ENCODE measurements at regions not wholly inside any gene's neighbourhood (a gene's known extent, or its start where the extent isn't known, plus 50 kb on each side); places are given as distances from the start of the nearest gene placed in this dataset.

DNA sequence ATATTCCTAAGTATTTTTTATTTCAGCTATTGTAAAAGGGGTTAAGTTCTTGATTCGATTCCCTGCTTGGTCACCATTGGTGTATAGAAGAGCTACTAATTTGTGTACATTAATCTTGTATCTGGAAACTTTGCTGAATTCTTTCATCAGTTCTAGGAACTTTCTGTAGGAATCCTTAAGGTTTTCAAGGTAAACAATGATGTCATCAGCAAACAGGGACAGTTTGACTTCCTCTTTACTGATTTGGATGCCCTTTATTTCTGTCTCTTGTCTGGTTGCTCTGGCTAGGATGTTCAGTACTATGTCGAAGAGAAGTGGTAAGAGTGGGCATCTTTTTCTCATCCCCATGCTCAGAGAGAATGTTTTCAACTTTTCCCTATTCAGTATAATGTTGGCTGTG, 252.7 kb downstream of the NR4A2 start:
- no peak overlapping the region for H4K91ac ChIP-seq (ENCODE audit: insufficient read depth, low read depth, low read length)
- H3K56ac ChIP-seq (ENCODE audit: extremely low read depth, insufficient read depth, low read length) = no peak overlapping the region
- no peak overlapping the region for H3K4me2 ChIP-seq (ENCODE audit: low read depth, low read length)
- no peak overlapping the region for H3K9ac ChIP-seq (ENCODE audit: low read depth, low read length)
- dilution Hi-C loops (cut with HindIII; ENCODE audit: low sequenced_read_pairs, unreplicated experiment) (no loop called here), in situ Hi-C loops (cut with MboI; ENCODE audit: low sequenced_read_pairs) (no loop called here), intact Hi-C loops (cut with micrococcal nuclease) (no loop called here)
- no peak overlapping the region for H3K4me3 ChIP-seq (ENCODE audit: insufficient read depth, low read depth, low read length)
- ATAC-seq (ENCODE audit: low read depth) (no peak), DNase-seq (no peak)
- H3K27me3 ChIP-seq (ENCODE audit: control insufficient read depth, insufficient read depth, low read length) = no peaks in the 10 kb centered on the region
- H3K9me1 ChIP-seq (ENCODE audit: insufficient read depth, low read length) = no peaks in the 10 kb centered on the region
- H4K5ac ChIP-seq (ENCODE audit: low read depth, low read length) = no peak overlapping the region
- TF ChIP-seq, protein P1, sequence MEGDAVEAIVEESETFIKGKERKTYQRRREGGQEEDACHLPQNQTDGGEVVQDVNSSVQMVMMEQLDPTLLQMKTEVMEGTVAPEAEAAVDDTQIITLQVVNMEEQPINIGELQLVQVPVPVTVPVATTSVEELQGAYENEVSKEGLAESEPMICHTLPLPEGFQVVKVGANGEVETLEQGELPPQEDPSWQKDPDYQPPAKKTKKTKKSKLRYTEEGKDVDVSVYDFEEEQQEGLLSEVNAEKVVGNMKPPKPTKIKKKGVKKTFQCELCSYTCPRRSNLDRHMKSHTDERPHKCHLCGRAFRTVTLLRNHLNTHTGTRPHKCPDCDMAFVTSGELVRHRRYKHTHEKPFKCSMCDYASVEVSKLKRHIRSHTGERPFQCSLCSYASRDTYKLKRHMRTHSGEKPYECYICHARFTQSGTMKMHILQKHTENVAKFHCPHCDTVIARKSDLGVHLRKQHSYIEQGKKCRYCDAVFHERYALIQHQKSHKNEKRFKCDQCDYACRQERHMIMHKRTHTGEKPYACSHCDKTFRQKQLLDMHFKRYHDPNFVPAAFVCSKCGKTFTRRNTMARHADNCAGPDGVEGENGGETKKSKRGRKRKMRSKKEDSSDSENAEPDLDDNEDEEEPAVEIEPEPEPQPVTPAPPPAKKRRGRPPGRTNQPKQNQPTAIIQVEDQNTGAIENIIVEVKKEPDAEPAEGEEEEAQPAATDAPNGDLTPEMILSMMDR (conservative IDR thresholded peaks at IDR 0.05; ENCODE audit: low read depth, low read length) = no peak
- TF ChIP-seq RAD21 (IDR thresholded peaks at IDR 0.05; ENCODE audit: low read length) = no peak
- no peak for TF ChIP-seq RFX5 (IDR thresholded peaks at IDR 0.05; ENCODE audit: low read depth, low read length)
- H4K20me1 ChIP-seq (ENCODE audit: insufficient read depth, low read length) = no peaks in the 10 kb centered on the region
- no peak overlapping the region for H3K27ac ChIP-seq (ENCODE audit: insufficient read depth, low read length)
- H3K23ac ChIP-seq (ENCODE audit: low read depth, low read length) = no peak overlapping the region
- ChIA-PET POLR2A (ENCODE audit: unreplicated experiment) (no interaction called here), CTCF (no interaction called here)
- no peak overlapping the region for H2AFZ ChIP-seq (replicated peaks; ENCODE audit: low read length, poor library complexity)
- no peak overlapping the region for H4K8ac ChIP-seq (ENCODE audit: low read depth in 2 of 2, low read length in 2 of 2)
- no peak overlapping the region for H3K18ac ChIP-seq (ENCODE audit: low read depth, low read length)
- H2BK120ac ChIP-seq (ENCODE audit: low read depth, low read length) = no peak overlapping the region
- no TSS peak for BruUV-seq (replicated peaks)
- no peak overlapping the region for H3K14ac ChIP-seq (replicated peaks; ENCODE audit: low read depth, low read length)
- no CpG with 5 or more reads among the region's 2 CpGs for WGBS, 2 experiments (ENCODE audit: extremely low coverage in 2 of 2, insufficient read length in 1 of 2)
- H2BK15ac ChIP-seq (ENCODE audit: low read depth, low read length) = no peak overlapping the region
- H3K4me1 ChIP-seq (ENCODE audit: control insufficient read depth, insufficient read depth, low read length) = no peaks in the 10 kb centered on the region
- H2AK9ac ChIP-seq (replicated peaks; ENCODE audit: low read depth, low read length, poor library complexity) = no peak overlapping the region
- H2BK5ac ChIP-seq (ENCODE audit: low read depth, low read length, poor library complexity, severe bottlenecking) = no peak overlapping the region
- no peaks in the 10 kb centered on the region for H3K36me3 ChIP-seq (ENCODE audit: control insufficient read depth, insufficient read depth, low read length)
- no peak overlapping the region for H2BK20ac ChIP-seq (ENCODE audit: low read depth, low read length)
- H3K4ac ChIP-seq (ENCODE audit: low read depth, low read length) = no peak overlapping the region
- H3K79me1 ChIP-seq (ENCODE audit: low read depth in 1 of 2, low read length in 2 of 2) = no peaks in the 10 kb centered on the region
- H3K9me3 ChIP-seq (ENCODE audit: control insufficient read depth, insufficient read depth, low read length) = peaks cover 7% of the 10 kb centered on the region; the same call in 1 of the 2 replicates
- H2AK5ac ChIP-seq (ENCODE audit: low read depth, low read length) = no peak overlapping the region

Data from IMR-90 (cell line).